DND-41 (cell line): ENCODE measurements at regions not wholly inside any gene's neighbourhood (a gene's known extent, or its start where the extent isn't known, plus 50 kb on each side); places are given as distances from the start of the nearest gene placed in this dataset.

Experiments used
- ATAC-seq: fragments of 200-7000 bp; cut with Tn5 transposase; 3 replicates; pipeline ENCODE4 v1.9.1; 2021; ENCODE audit warnings: low read depth; ENCODE audit not compliant: insufficient read depth
- DNase-seq: peaks from one replicate; pipeline ENCODE4 v3.0.0-alpha.2; 2020
- H2AFZ ChIP-seq: 2 replicates; pipeline ENCODE4 v1.6.0; 2012; ENCODE audit warnings: low read depth, low read length
- H3K27ac ChIP-seq: 2 replicates; pipeline ENCODE4 v1.5.1; 2012; ENCODE audit warnings: low read length, inconsistent platforms
- H3K27me3 ChIP-seq: fragments of 200-600 bp; sonication (generic); 2 replicates; pipeline ENCODE4 v1.6.0; 2012; ENCODE audit warnings: low read length, mild to moderate bottlenecking, inconsistent platforms; ENCODE audit not compliant: insufficient read depth, poor library complexity
- H3K36me3 ChIP-seq: 2 replicates; pipeline ENCODE4 v1.5.1; 2012; ENCODE audit warnings: low read length, inconsistent platforms; ENCODE audit not compliant: insufficient read depth
- H3K4me1 ChIP-seq: 2 replicates; pipeline ENCODE4 v1.5.1; 2012; ENCODE audit warnings: mild to moderate bottlenecking, low read length; ENCODE audit not compliant: insufficient read depth
- H3K4me2 ChIP-seq: 2 replicates; pipeline ENCODE4 v1.6.0; 2012; ENCODE audit warnings: mild to moderate bottlenecking, moderate library complexity, low read length, inconsistent platforms; ENCODE audit not compliant: insufficient read depth
- H3K4me3 ChIP-seq, 2 experiments: fragments of 200-600 bp in 1 of 2; shearing (Covaris generic) in 1 of 2; 2 replicates each; pipeline ENCODE4 v1.5.1; 2012 to 2016; ENCODE audit warnings: inconsistent platforms in 2 of 2, low read length in 2 of 2, mild to moderate bottlenecking in 2 of 2, low read depth in 1 of 2, moderate library complexity in 1 of 2
- H3K79me2 ChIP-seq: 2 replicates; pipeline ENCODE4 v1.6.0; 2012; ENCODE audit warnings: low read length, inconsistent platforms; ENCODE audit not compliant: insufficient read depth
- H3K9ac ChIP-seq: 2 replicates; pipeline ENCODE4 v1.6.0; 2012; ENCODE audit warnings: low read depth, mild to moderate bottlenecking, inconsistent platforms, low read length, moderate library complexity
- H3K9me3 ChIP-seq: 2 replicates; pipeline ENCODE4 v1.5.1; 2012; ENCODE audit warnings: low read length, moderate library complexity, mild to moderate bottlenecking, inconsistent platforms; ENCODE audit not compliant: insufficient read depth, severe bottlenecking
- H4K20me1 ChIP-seq: 2 replicates; pipeline ENCODE4 v1.6.0; 2012; ENCODE audit warnings: low read length; ENCODE audit not compliant: insufficient read depth
- EZH2 ChIP-seq: IDR thresholded peaks from 3 replicates; pipeline ENCODE4 v1.6.1; 2012; ENCODE audit warnings: borderline replicate concordance, low read depth, mild to moderate bottlenecking, moderate library complexity, low read length, inconsistent platforms; ENCODE audit not compliant: severe bottlenecking
- TF ChIP-seq, protein P1 (sequence below): IDR thresholded peaks from 2 replicates; pipeline ENCODE4 v1.5.1; 2012; ENCODE audit warnings: borderline replicate concordance, low read length, moderate library complexity, mild to moderate bottlenecking; ENCODE audit not compliant: poor library complexity, severe bottlenecking; ENCODE audit errors: extremely low read depth

DNA sequence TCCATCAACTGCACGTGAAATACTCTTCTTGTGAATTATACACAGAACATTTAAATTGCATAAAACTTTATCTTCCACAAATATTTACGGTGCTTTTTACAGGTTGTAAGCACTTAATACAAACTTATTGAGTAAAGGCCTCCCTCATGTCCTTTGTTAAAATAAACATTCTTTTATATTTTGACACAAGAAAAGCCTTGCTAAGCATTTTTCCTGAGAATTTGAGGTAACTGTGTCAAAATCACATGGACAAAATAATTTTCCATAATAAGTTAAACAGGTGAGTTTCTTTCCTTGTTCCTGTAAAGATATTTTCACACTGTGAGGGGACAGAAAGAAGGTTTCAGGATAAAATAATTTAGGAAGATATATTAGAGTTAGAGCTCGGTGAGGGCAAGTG lies 1317.1 kb upstream of the ZEB2 start:
- Histone ChIP-seq H3K27me3 (no peaks in the 10 kb centered on the region), H3K4me2 (no peak overlapping the region), H3K9ac (no peak overlapping the region), H3K4me3 (no peak overlapping the region), H3K9me3 (no peaks in the 10 kb centered on the region), H3K27ac (no peak overlapping the region), H3K79me2 (no peaks in the 10 kb centered on the region), H3K36me3 (no peaks in the 10 kb centered on the region), H2AFZ (no peak overlapping the region), H4K20me1 (no peaks in the 10 kb centered on the region), H3K4me1 (no peaks in the 10 kb centered on the region)
- DNase-seq = no peak
- no peak for TF ChIP-seq EZH2
- TF ChIP-seq, protein P1, sequence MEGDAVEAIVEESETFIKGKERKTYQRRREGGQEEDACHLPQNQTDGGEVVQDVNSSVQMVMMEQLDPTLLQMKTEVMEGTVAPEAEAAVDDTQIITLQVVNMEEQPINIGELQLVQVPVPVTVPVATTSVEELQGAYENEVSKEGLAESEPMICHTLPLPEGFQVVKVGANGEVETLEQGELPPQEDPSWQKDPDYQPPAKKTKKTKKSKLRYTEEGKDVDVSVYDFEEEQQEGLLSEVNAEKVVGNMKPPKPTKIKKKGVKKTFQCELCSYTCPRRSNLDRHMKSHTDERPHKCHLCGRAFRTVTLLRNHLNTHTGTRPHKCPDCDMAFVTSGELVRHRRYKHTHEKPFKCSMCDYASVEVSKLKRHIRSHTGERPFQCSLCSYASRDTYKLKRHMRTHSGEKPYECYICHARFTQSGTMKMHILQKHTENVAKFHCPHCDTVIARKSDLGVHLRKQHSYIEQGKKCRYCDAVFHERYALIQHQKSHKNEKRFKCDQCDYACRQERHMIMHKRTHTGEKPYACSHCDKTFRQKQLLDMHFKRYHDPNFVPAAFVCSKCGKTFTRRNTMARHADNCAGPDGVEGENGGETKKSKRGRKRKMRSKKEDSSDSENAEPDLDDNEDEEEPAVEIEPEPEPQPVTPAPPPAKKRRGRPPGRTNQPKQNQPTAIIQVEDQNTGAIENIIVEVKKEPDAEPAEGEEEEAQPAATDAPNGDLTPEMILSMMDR = no peak
- ATAC-seq = no peak

DNA sequence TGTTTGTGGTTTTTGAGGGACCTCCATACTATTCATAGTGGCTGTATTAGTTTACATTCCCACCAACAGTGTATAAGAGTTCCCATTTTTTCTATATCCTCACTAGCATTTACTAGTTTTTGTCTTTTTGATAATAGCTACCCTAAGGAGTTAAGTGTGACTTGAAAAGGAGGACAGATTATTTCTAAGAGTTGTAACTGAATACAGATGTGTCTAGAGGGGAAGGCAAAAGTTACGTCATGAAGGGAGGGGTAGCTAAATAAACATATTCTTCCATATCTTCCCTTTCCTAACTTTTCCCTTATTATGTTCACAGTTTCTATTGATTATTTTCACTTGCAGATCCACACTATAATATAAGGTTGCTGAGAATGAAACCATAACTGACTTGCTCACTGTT lies 1315.7 kb upstream of the ZEB2 start:
- no peaks in the 10 kb centered on the region for H3K9me3 ChIP-seq
- H3K27ac ChIP-seq = no peak overlapping the region
- no peak overlapping the region for H2AFZ ChIP-seq
- DNase-seq = no peak
- H3K4me1 ChIP-seq = no peaks in the 10 kb centered on the region
- H3K4me2 ChIP-seq = no peak overlapping the region
- H3K27me3 ChIP-seq = no peaks in the 10 kb centered on the region
- no peak overlapping the region for H3K9ac ChIP-seq
- no peaks in the 10 kb centered on the region for H4K20me1 ChIP-seq
- no peak for ATAC-seq
- no peak for TF ChIP-seq EZH2
- TF ChIP-seq, protein P1 = no peak
- H3K36me3 ChIP-seq = no peaks in the 10 kb centered on the region
- H3K79me2 ChIP-seq = no peaks in the 10 kb centered on the region
- no peak overlapping the region for H3K4me3 ChIP-seq

- Histone ChIP-seq H3K4me1 (no peaks in the 10 kb centered on the region), H3K36me3 (no peaks in the 10 kb centered on the region), H3K4me3 (no peak overlapping the region), H4K20me1 (no peaks in the 10 kb centered on the region), H2AFZ (no peak overlapping the region), H3K9ac (no peak overlapping the region), H3K4me2 (no peak overlapping the region), H3K9me3 (no peaks in the 10 kb centered on the region), H3K79me2 (no peaks in the 10 kb centered on the region), H3K27ac (no peak overlapping the region), H3K27me3 (no peaks in the 10 kb centered on the region)
- TF ChIP-seq, protein P1 = no peak
- no peak for TF ChIP-seq EZH2
- no peak for DNase-seq
- ATAC-seq = no peak
Observed at GRCh38 chr2:145832681-145833080, 1312.8 kb upstream of the ZEB2 start.

- TF ChIP-seq, protein P1 = no peak
- no peak for TF ChIP-seq EZH2
- H3K9ac ChIP-seq = no peak overlapping the region
- H3K79me2 ChIP-seq = no peaks in the 10 kb centered on the region
- no peak for ATAC-seq
- no peaks in the 10 kb centered on the region for H3K36me3 ChIP-seq
- H3K9me3 ChIP-seq = no peaks in the 10 kb centered on the region
- no peak overlapping the region for H3K4me2 ChIP-seq
- H2AFZ ChIP-seq = no peak overlapping the region
- H3K27ac ChIP-seq = no peak overlapping the region
- no peak for DNase-seq
- H3K4me1 ChIP-seq = no peaks in the 10 kb centered on the region
- H3K27me3 ChIP-seq = no peaks in the 10 kb centered on the region
- H3K4me3 ChIP-seq = no peak overlapping the region
- H4K20me1 ChIP-seq = no peaks in the 10 kb centered on the region
Observed at GRCh38 chr2:145829931-145830330, 1310.0 kb upstream of the ZEB2 start.
